Mesothelial cell of epicardium (in vitro differentiated cells): ENCODE measurements at regions not wholly inside any gene's neighbourhood (a gene's known extent, or its start where the extent isn't known, plus 50 kb on each side); places are given as distances from the start of the nearest gene placed in this dataset.

Experiments used
- DNase-seq, 2 experiments: peaks; one replicate each; pipeline ENCODE4 v3.0.0; 2021; ENCODE audit warnings: low spot score in 2 of 2; ENCODE audit not compliant: unreplicated experiment in 2 of 2
- H3K27ac Mint-ChIP-seq: 2 replicates; pipeline ENCODE4 v1.8.0; 2021; ENCODE audit warnings: mixed read lengths
- H3K27me3 Mint-ChIP-seq: 2 replicates; pipeline ENCODE4 v1.8.0; 2021; ENCODE audit warnings: low read depth, mixed read lengths
- H3K36me3 Mint-ChIP-seq: 2 replicates; pipeline ENCODE4 v1.8.0; 2021; ENCODE audit warnings: mixed read lengths
- H3K4me1 Mint-ChIP-seq: 2 replicates; pipeline ENCODE4 v1.8.0; 2021; ENCODE audit warnings: mixed read lengths
- H3K4me3 Mint-ChIP-seq: 2 replicates; pipeline ENCODE4 v1.8.0; 2021; ENCODE audit warnings: mild to moderate bottlenecking, moderate library complexity, mixed read lengths
- H3K9me3 Mint-ChIP-seq: 2 replicates; pipeline ENCODE4 v1.8.0; 2021; ENCODE audit warnings: mixed read lengths
- TF ChIP-seq, protein P1 (sequence below): fragments of 200-600 bp; sonication (generic); IDR thresholded peaks from one replicate; pipeline ENCODE4 v1.5.0; 2021; ENCODE audit warnings: antibody characterized with exemption; ENCODE audit not compliant: unreplicated experiment

DNA sequence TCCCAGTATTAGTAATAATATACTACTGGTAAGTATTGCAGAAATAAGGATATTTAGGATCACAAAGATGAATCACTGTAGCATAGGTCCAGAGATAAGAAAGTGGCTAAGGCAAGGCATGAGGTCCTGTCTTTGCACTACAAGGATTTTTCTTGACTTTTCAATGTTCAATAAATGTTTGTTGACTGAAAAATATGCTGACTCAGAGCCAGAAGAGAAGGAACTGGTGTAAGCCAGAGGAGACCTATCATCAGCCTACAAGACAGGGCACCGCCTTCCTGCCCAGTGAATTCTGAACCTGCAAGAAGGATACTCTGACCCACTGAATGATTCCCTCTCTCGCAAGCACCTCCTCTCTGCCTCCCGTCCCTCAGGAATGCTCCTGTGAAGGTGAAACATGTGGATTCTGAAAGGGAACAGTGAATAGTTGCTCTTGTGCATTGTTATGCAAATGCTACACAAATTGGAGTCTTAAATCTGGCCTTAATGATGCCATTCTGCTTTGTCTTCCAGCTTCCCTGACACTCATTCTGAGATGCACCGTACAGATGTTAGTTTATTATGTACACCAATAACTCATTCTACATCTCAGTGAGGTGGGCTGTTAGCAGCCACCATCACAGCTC is 540.0 kb downstream of the OMA1 start:
- no peak for DNase-seq
- Mint-ChIP-seq H3K9me3 (peaks cover 4% of the 10 kb centered on the region), H3K36me3 (no peaks in the 10 kb centered on the region), H3K4me3 (no peak overlapping the region), H3K27ac (no peak overlapping the region), H3K4me1 (peaks cover 6% of the 10 kb centered on the region), H3K27me3 (peaks cover 31% of the 10 kb centered on the region)
- TF ChIP-seq, protein P1, sequence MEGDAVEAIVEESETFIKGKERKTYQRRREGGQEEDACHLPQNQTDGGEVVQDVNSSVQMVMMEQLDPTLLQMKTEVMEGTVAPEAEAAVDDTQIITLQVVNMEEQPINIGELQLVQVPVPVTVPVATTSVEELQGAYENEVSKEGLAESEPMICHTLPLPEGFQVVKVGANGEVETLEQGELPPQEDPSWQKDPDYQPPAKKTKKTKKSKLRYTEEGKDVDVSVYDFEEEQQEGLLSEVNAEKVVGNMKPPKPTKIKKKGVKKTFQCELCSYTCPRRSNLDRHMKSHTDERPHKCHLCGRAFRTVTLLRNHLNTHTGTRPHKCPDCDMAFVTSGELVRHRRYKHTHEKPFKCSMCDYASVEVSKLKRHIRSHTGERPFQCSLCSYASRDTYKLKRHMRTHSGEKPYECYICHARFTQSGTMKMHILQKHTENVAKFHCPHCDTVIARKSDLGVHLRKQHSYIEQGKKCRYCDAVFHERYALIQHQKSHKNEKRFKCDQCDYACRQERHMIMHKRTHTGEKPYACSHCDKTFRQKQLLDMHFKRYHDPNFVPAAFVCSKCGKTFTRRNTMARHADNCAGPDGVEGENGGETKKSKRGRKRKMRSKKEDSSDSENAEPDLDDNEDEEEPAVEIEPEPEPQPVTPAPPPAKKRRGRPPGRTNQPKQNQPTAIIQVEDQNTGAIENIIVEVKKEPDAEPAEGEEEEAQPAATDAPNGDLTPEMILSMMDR, result no peak

- no peak overlapping the region for H3K27ac Mint-ChIP-seq
- TF ChIP-seq, protein P1, result no peak
- no peaks in the 10 kb centered on the region for H3K9me3 Mint-ChIP-seq
- peaks cover 44% of the 10 kb centered on the region for H3K27me3 Mint-ChIP-seq
- no peaks in the 10 kb centered on the region for H3K36me3 Mint-ChIP-seq
- H3K4me1 Mint-ChIP-seq, result peaks cover 6% of the 10 kb centered on the region
- no peak overlapping the region for H3K4me3 Mint-ChIP-seq
- no peak for DNase-seq
These were observed 541.3 kb downstream of the OMA1 start for GRCh38 chr1:58005212-58005611.

- TF ChIP-seq, protein P1, result no peak
- Mint-ChIP-seq H3K27ac (no peak overlapping the region), H3K9me3 (no peaks in the 10 kb centered on the region), H3K36me3 (no peaks in the 10 kb centered on the region), H3K4me3 (no peak overlapping the region), H3K4me1 (peaks cover 6% of the 10 kb centered on the region), H3K27me3 (peaks cover 56% of the 10 kb centered on the region)
- no peak for DNase-seq
These were observed 542.5 kb downstream of the OMA1 start for GRCh38 chr1:58003988-58004387.

DNA sequence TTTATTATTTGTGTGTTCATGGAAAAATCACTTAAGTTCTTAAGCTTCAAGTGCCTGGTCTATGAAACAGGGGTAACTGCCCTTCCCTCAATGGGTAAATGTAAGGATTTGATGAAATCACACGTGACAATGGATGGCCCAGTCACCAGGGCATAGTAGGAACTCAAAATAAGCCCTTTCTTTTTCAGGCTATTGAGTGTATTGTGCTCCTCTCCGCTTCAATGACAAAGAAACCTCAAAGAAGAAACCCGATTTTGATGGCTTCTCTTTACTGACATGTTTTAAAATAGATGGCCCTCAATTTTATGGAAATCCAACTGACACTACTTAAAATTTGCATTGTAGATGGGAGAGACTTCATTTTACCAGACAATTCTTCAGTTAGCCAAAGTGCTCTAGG is 543.5 kb downstream of the OMA1 start:
- H3K27ac Mint-ChIP-seq, result no peak overlapping the region
- no peak for DNase-seq
- no peaks in the 10 kb centered on the region for H3K36me3 Mint-ChIP-seq
- H3K4me1 Mint-ChIP-seq, result peaks cover 6% of the 10 kb centered on the region
- H3K27me3 Mint-ChIP-seq, result peaks cover 62% of the 10 kb centered on the region
- peaks cover under 1% of the 10 kb centered on the region for H3K9me3 Mint-ChIP-seq
- H3K4me3 Mint-ChIP-seq, result no peak overlapping the region
- TF ChIP-seq, protein P1, result no peak

DNA sequence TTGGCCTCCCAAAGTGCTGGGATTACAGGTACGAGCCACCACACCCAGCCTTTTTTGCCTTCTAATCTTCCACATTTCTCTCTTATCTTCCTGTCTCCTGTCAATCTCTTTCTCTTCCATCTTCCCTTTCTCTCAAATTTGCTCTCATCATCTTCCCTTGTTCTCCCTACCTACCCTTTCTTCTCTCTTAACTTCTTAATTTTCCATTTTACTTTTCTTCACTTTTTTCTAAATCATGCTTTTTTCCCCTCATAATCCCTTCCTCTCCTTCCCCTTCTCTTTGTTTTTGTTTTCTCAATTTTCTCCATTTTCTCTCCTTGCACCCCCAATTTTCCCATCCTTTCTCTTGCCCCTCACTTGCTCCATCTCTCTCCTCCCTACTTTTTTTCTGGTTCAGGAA is 545.7 kb downstream of the OMA1 start:
- H3K9me3 Mint-ChIP-seq, result peaks cover 20% of the 10 kb centered on the region
- TF ChIP-seq, protein P1, result no peak
- peaks cover 73% of the 10 kb centered on the region for H3K27me3 Mint-ChIP-seq
- DNase-seq, result no peak
- no peak overlapping the region for H3K27ac Mint-ChIP-seq
- H3K36me3 Mint-ChIP-seq, result peaks cover 2% of the 10 kb centered on the region
- no peaks in the 10 kb centered on the region for H3K4me1 Mint-ChIP-seq
- H3K4me3 Mint-ChIP-seq, result no peak overlapping the region

DNA sequence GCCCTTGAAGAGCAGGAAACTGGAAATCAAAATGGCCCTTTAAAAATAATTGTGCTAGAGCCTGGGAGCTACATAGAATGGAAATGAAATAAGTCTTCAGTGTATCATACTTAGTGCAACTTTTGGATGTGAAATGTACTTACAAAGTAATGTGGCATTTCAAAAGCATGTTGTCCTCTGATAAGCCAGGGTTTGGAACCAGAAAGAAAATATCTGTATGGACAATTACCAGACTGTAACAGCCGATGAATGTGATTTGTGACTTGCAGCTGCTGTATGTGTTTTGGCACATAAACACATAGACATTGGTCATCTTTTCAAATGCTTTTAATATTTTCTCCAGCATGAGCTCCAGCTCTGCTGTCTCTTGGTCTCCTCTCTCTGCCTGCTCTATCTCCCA is 546.4 kb downstream of the OMA1 start:
- H3K27me3 Mint-ChIP-seq, result peaks cover 73% of the 10 kb centered on the region
- peaks cover 2% of the 10 kb centered on the region for H3K36me3 Mint-ChIP-seq
- no peaks in the 10 kb centered on the region for H3K4me1 Mint-ChIP-seq
- no peak overlapping the region for H3K27ac Mint-ChIP-seq
- peaks cover 20% of the 10 kb centered on the region for H3K9me3 Mint-ChIP-seq
- H3K4me3 Mint-ChIP-seq, result no peak overlapping the region
- TF ChIP-seq, protein P1, result no peak
- DNase-seq, result no peak
